ENCODE measurements at regions not wholly inside any gene's neighbourhood (a gene's known extent, or its start where the extent isn't known, plus 50 kb on each side); places are given as distances from the start of the nearest gene placed in this dataset.
A peak's percentile ranks its signal among the peaks of the same experiment; 100 is the strongest.

DNA sequence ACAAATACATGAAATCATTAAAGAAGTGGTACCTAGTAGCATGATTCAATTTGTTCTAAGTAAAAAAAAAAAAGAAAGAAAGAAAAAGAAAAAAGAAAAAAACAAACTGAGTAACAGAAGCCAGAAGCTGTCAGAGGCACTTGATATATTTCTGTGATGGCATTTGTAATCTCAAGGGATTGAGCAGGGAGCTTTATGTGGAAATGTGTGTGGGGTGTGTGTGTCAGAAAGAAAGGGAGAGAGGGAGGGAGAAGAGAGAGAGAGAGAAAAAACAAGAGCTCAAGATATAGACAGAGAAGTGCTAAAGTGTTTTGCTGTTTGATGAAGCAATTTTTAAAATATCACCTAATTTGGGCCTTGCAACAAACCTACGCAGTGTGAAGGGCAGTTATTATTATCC, 357.6 kb upstream of the PCDH15 start:
- ATAC-seq (ENCODE audit: low FRiP score), result peak; percentile 51
- TF ChIP-seq, protein P1, sequence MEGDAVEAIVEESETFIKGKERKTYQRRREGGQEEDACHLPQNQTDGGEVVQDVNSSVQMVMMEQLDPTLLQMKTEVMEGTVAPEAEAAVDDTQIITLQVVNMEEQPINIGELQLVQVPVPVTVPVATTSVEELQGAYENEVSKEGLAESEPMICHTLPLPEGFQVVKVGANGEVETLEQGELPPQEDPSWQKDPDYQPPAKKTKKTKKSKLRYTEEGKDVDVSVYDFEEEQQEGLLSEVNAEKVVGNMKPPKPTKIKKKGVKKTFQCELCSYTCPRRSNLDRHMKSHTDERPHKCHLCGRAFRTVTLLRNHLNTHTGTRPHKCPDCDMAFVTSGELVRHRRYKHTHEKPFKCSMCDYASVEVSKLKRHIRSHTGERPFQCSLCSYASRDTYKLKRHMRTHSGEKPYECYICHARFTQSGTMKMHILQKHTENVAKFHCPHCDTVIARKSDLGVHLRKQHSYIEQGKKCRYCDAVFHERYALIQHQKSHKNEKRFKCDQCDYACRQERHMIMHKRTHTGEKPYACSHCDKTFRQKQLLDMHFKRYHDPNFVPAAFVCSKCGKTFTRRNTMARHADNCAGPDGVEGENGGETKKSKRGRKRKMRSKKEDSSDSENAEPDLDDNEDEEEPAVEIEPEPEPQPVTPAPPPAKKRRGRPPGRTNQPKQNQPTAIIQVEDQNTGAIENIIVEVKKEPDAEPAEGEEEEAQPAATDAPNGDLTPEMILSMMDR (IDR thresholded peaks at IDR 0.05), result no peak
- DNase-seq (ENCODE audit: low spot score), result no peak

DNA sequence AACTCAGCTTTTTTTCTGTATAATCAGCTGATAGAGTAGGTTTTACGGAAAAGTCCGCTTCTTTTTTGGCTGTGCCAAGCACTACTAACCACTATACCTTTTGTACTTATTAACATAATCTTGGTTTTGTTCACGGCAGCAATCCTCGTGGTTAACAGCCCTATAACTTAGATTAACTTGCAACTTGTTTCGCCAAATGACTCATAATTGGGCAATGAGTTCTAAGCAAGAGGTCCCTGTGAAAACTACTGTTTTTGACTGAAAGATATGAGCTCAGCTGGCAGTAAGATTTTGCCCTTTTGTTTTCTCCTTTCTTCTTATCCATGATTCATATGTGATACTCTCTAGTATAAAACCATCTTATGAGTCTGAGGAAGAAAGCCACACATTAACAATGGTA, 345.0 kb upstream of the PCDH15 start:
- DNase-seq (ENCODE audit: low spot score) (no peak), ATAC-seq (ENCODE audit: low FRiP score) (no peak)
- TF ChIP-seq, protein P1 (IDR thresholded peaks at IDR 0.05), result no peak

GRCh38 chr10:55144001-55144400, 343.0 kb upstream of the PCDH15 start:
- ATAC-seq (ENCODE audit: low FRiP score) (no peak), DNase-seq (ENCODE audit: low spot score) (no peak)
- TF ChIP-seq, protein P1 (IDR thresholded peaks at IDR 0.05), result no peak

- TF ChIP-seq, protein P1 (IDR thresholded peaks at IDR 0.05), result no peak
- no peak for DNase-seq (ENCODE audit: low spot score)
- ATAC-seq (ENCODE audit: low FRiP score), result no peak
Measured at GRCh38 chr10:55141892-55142291, 340.9 kb upstream of the PCDH15 start.

DNA sequence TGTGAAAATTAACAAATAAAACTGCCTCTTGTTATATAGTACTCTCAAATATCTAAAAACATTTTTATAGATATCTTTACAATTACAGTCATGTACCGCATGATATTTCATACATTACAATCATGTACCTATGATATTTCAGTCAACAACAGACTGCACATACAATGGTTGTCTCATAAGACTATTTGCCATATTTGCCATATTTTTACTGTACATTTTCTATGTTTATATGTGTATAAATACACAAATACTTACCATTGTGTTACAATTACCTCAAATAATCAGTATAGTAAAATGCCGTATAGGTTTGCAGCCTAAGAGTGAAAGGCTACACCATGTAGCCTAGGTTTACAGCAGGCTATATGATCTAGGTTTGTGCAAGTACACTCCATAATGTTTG, 336.0 kb upstream of the PCDH15 start:
- no peak for ATAC-seq (ENCODE audit: low FRiP score)
- TF ChIP-seq, protein P1 (IDR thresholded peaks at IDR 0.05), result no peak
- no peak for DNase-seq (ENCODE audit: low spot score)

GRCh38 chr10:55104738-55105137, 303.7 kb upstream of the PCDH15 start:
- ATAC-seq (ENCODE audit: low FRiP score) (no peak), DNase-seq (ENCODE audit: low spot score) (no peak)
- TF ChIP-seq, protein P1 (IDR thresholded peaks at IDR 0.05), result no peak

GRCh38 chr10:55098452-55098851, 297.4 kb upstream of the PCDH15 start:
- ATAC-seq (ENCODE audit: low FRiP score) (no peak), DNase-seq (ENCODE audit: low spot score) (no peak)
- TF ChIP-seq, protein P1 (IDR thresholded peaks at IDR 0.05), result no peak

Measured in omental fat pad (tissue), 3 donors.